Fibroblast of skin of right quadriceps (primary cell): ENCODE measurements at regions not wholly inside any gene's neighbourhood (a gene's known extent, or its start where the extent isn't known, plus 50 kb on each side); places are given as distances from the start of the nearest gene placed in this dataset.

ENCODE experiments used
- DNase-seq: peaks from one replicate; pipeline ENCODE4 v3.0.0-alpha.2; 2013

- DNase-seq, result no peak
Observed at GRCh38 chr18:4847056-4847455, 350.0 kb downstream of the AKAIN1 start.

GRCh38 chr18:4844320-4844719, 352.7 kb downstream of the AKAIN1 start:
- DNase-seq, result no peak

GRCh38 chr18:4843771-4844170, 353.3 kb downstream of the AKAIN1 start:
- no peak for DNase-seq

- DNase-seq, result no peak
Observed at GRCh38 chr18:4842751-4843150, 354.3 kb downstream of the AKAIN1 start.

GRCh38 chr18:4842287-4842686, 354.8 kb downstream of the AKAIN1 start:
- peak; percentile 5 for DNase-seq

GRCh38 chr18:4839639-4840038, 357.4 kb downstream of the AKAIN1 start:
- DNase-seq, result no peak

GRCh38 chr18:4836141-4836540, 360.9 kb downstream of the AKAIN1 start:
- no peak for DNase-seq

GRCh38 chr18:4831791-4832375, 365.2 kb downstream of the AKAIN1 start:
- DNase-seq, result no peak

- no peak for DNase-seq
Observed at GRCh38 chr18:4831127-4831526, 365.9 kb downstream of the AKAIN1 start.

- no peak for DNase-seq
Observed at GRCh38 chr18:4823091-4823490, 368.0 kb upstream of the DLGAP1 start.

GRCh38 chr18:4821801-4822200, 366.7 kb upstream of the DLGAP1 start:
- DNase-seq, result no peak

- no peak for DNase-seq
Observed at GRCh38 chr18:4817665-4818064, 362.6 kb upstream of the DLGAP1 start.

GRCh38 chr18:4813708-4814107, 358.6 kb upstream of the DLGAP1 start:
- no peak for DNase-seq

GRCh38 chr18:4808891-4809290, 353.8 kb upstream of the DLGAP1 start:
- DNase-seq, result no peak

- no peak for DNase-seq
Observed at GRCh38 chr18:4807604-4808293, 352.6 kb upstream of the DLGAP1 start.

GRCh38 chr18:4806331-4806730, 351.2 kb upstream of the DLGAP1 start:
- no peak for DNase-seq

GRCh38 chr18:4802296-4802695, 347.2 kb upstream of the DLGAP1 start:
- DNase-seq, result no peak

- no peak for DNase-seq
Observed at GRCh38 chr18:4801151-4801550, 346.0 kb upstream of the DLGAP1 start.

GRCh38 chr18:4797002-4797685, 342.0 kb upstream of the DLGAP1 start:
- no peak for DNase-seq

GRCh38 chr18:4789506-4789905, 334.4 kb upstream of the DLGAP1 start:
- DNase-seq, result no peak

- no peak for DNase-seq
Observed at GRCh38 chr18:4781873-4782272, 326.8 kb upstream of the DLGAP1 start.

GRCh38 chr18:4765401-4765800, 310.3 kb upstream of the DLGAP1 start:
- DNase-seq, result no peak

- no peak for DNase-seq
Observed at GRCh38 chr18:4762330-4762729, 307.2 kb upstream of the DLGAP1 start.

GRCh38 chr18:4758980-4759379, 303.9 kb upstream of the DLGAP1 start:
- no peak for DNase-seq
